Stomach (tissue), 4 donors: ENCODE measurements at regions not wholly inside any gene's neighbourhood (a gene's known extent, or its start where the extent isn't known, plus 50 kb on each side); places are given as distances from the start of the nearest gene placed in this dataset.

Experiments
- POLR2A ChIP-seq, 4 donors: fragments of 450-650 bp; IDR thresholded peaks; one replicate each; pipeline ENCODE4 v1.6.1; 2016; ENCODE audit warnings: antibody characterized with exemption in 4 of 4, control low read depth in 2 of 4, mild to moderate bottlenecking in 1 of 4, moderate library complexity in 1 of 4
- POLR2AphosphoS5 ChIP-seq, 3 donors: sonication (generic); formaldehyde crosslinking; IDR thresholded peaks; one replicate each; pipeline ENCODE4 v1.6.1; 2016; ENCODE audit warnings: antibody characterized with exemption in 3 of 3
- TF ChIP-seq, protein P1 (sequence below), 7 experiments: fragments of 450-650 bp in 4 of 7; fragments of 200-600 bp in 3 of 7; sonication (generic) in 3 of 7; IDR thresholded peaks; one replicate each; pipeline ENCODE4 v1.5.1; 2016 to 2019; ENCODE audit warnings: antibody characterized with exemption in 7 of 7, control low read depth in 2 of 7, mild to moderate bottlenecking in 1 of 7

DNA sequence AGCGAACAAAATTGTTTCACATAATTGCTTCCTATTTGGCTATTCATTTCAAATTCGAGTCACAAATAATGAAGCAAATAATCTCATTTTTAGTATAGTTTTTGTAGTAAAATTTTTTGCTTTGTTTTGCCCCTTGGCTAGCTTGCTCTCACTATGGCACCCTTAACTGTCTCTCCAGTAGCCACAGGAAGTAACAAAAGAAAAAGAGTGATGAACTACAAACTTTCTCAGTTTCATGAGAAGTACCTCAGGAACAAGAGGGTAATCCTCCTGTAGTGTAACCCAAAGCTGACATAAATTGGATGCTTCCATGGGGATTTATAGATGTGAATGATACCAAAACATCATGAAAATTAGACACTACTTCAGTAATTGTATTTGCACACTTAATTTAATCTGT is 242.9 kb downstream of the BARHL2 start:
- TF ChIP-seq, protein P1, sequence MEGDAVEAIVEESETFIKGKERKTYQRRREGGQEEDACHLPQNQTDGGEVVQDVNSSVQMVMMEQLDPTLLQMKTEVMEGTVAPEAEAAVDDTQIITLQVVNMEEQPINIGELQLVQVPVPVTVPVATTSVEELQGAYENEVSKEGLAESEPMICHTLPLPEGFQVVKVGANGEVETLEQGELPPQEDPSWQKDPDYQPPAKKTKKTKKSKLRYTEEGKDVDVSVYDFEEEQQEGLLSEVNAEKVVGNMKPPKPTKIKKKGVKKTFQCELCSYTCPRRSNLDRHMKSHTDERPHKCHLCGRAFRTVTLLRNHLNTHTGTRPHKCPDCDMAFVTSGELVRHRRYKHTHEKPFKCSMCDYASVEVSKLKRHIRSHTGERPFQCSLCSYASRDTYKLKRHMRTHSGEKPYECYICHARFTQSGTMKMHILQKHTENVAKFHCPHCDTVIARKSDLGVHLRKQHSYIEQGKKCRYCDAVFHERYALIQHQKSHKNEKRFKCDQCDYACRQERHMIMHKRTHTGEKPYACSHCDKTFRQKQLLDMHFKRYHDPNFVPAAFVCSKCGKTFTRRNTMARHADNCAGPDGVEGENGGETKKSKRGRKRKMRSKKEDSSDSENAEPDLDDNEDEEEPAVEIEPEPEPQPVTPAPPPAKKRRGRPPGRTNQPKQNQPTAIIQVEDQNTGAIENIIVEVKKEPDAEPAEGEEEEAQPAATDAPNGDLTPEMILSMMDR (IDR thresholded peaks at IDR 0.05): no peak
- TF ChIP-seq POLR2A (IDR thresholded peaks at IDR 0.05): no peak
- TF ChIP-seq POLR2AphosphoS5 (IDR thresholded peaks at IDR 0.05): no peak
